Mesendoderm (in vitro differentiated cells): ENCODE measurements at regions not wholly inside any gene's neighbourhood (a gene's known extent, or its start where the extent isn't known, plus 50 kb on each side); places are given as distances from the start of the nearest gene placed in this dataset.
"Not testable (repeated sequence)": the region's sequence is repeated elsewhere in the genome, so short reads cannot be mapped to it uniquely, and the experiment has no call there.

Experiments
- DNase-seq: peaks from one replicate; pipeline ENCODE4 v3.0.0; 2013
- H2AK5ac ChIP-seq: 2 replicates; pipeline ENCODE4 v1.6.1; 2013; ENCODE audit warnings: low read length, inconsistent platforms
- H2BK120ac ChIP-seq: 2 replicates; pipeline ENCODE4 v1.6.1; 2013; ENCODE audit warnings: low read depth, mild to moderate bottlenecking, low read length, moderate library complexity, mixed read lengths
- H2BK15ac ChIP-seq: replicated peaks from 2 replicates; pipeline ENCODE4 v1.6.1; 2013; ENCODE audit warnings: low read depth, mild to moderate bottlenecking, moderate library complexity
- H2BK5ac ChIP-seq: 2 replicates; pipeline ENCODE4 v1.6.1; 2013; ENCODE audit warnings: low read length, inconsistent platforms
- H3K18ac ChIP-seq: 2 replicates; pipeline ENCODE4 v1.6.1; 2013; ENCODE audit warnings: mild to moderate bottlenecking, low read length, mixed read lengths
- H3K23ac ChIP-seq: one replicate; pipeline ENCODE4 v1.6.1; 2013; ENCODE audit warnings: low read length
- H3K27ac ChIP-seq: 2 replicates; pipeline ENCODE4 v1.5.1; 2013; ENCODE audit warnings: low read depth, mild to moderate bottlenecking, inconsistent platforms, low read length, moderate library complexity
- H3K27me3 ChIP-seq: 2 replicates; pipeline ENCODE4 v1.6.1; 2013; ENCODE audit warnings: low read length, control low read depth, mild to moderate bottlenecking, inconsistent platforms; ENCODE audit not compliant: insufficient read depth, poor library complexity
- H3K36me3 ChIP-seq: 2 replicates; pipeline ENCODE4 v1.6.1; 2013; ENCODE audit warnings: low read length, inconsistent platforms; ENCODE audit not compliant: control insufficient read depth, insufficient read depth
- H3K4ac ChIP-seq: one replicate; pipeline ENCODE4 v1.6.1; 2013; ENCODE audit warnings: low read depth, mild to moderate bottlenecking, low read length, moderate library complexity
- H3K4me1 ChIP-seq: 2 replicates; pipeline ENCODE4 v1.6.1; 2013; ENCODE audit warnings: low read depth, low read length, inconsistent platforms; ENCODE audit not compliant: control insufficient read depth
- H3K4me2 ChIP-seq: 2 replicates; pipeline ENCODE4 v1.6.1; 2013; ENCODE audit warnings: low read length
- H3K4me3 ChIP-seq: 2 replicates; pipeline ENCODE4 v1.5.1; 2013; ENCODE audit warnings: mild to moderate bottlenecking, low read length
- H3K56ac ChIP-seq: one replicate; pipeline ENCODE4 v1.6.1; 2013; ENCODE audit warnings: low read length
- H3K79me1 ChIP-seq: 2 replicates; pipeline ENCODE4 v1.6.1; 2013; ENCODE audit warnings: low read length, inconsistent platforms
- H3K79me2 ChIP-seq: 2 replicates; pipeline ENCODE4 v1.6.1; 2013; ENCODE audit warnings: mild to moderate bottlenecking, low read length; ENCODE audit not compliant: control insufficient read depth, insufficient read depth
- H3K9ac ChIP-seq: 2 replicates; pipeline ENCODE4 v1.6.1; 2013; ENCODE audit warnings: low read length, inconsistent platforms
- H4K5ac ChIP-seq: one replicate; pipeline ENCODE4 v1.6.1; 2013; ENCODE audit warnings: low read length
- H4K8ac ChIP-seq: one replicate; pipeline ENCODE4 v1.6.1; 2013; ENCODE audit warnings: low read depth, mild to moderate bottlenecking, control low read depth, low read length, moderate library complexity
- WGBS: extraction: QIAGEN DNeasy Blood & Tissue Kit; methylation state at CpG from one replicate; pipeline ENCODE4 v1.1.7; 2013; ENCODE audit warnings: low lambda C conversion rate, missing lambda C conversion rate; ENCODE audit not compliant: insufficient coverage; ENCODE audit errors: extremely low coverage; 5-methylcytosine and 5-hydroxymethylcytosine counted together

DNA sequence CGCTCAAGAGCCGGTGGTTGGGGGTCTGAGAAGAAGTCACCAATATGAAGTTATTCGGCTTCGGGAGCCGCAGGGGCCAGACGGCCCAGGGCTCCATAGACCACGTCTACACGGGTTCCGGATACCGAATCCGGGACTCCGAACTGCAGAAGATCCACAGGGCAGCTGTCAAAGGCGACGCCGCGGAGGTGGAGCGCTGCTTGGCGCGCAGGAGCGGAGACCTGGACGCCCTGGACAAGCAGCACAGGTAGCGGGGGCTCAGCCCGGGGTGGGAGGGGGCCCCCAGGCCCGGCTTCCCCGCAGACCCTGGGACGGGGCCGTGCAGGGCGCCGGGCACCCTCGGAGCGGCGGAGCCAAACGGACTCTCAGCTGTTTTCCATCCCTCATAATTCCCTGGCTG, 867.9 kb downstream of the SPATA31A1 start:
- H4K8ac ChIP-seq, H4K5ac ChIP-seq: not testable (repeated sequence)
- no CpG with 5 or more reads among the region's 33 CpGs for WGBS

More for the DNA sequence above, 867.9 kb downstream of the SPATA31A1 start:
- not testable (repeated sequence) for H2BK5ac ChIP-seq, H3K4ac ChIP-seq, H3K79me2 ChIP-seq, H3K36me3 ChIP-seq, H3K4me1 ChIP-seq, H3K79me1 ChIP-seq, H3K9ac ChIP-seq, H2BK15ac ChIP-seq, H2BK120ac ChIP-seq, H3K27me3 ChIP-seq, H3K18ac ChIP-seq, H2AK5ac ChIP-seq, H3K27ac ChIP-seq, H3K4me2 ChIP-seq, H3K23ac ChIP-seq, H3K4me3 ChIP-seq, DNase-seq, H3K56ac ChIP-seq
